NT2/D1 (cell line): ENCODE measurements at regions not wholly inside any gene's neighbourhood (a gene's known extent, or its start where the extent isn't known, plus 50 kb on each side); places are given as distances from the start of the nearest gene placed in this dataset.
"Not testable (repeated sequence)": the region's sequence is repeated elsewhere in the genome, so short reads cannot be mapped to it uniquely, and the experiment has no call there.

ENCODE experiments used
- DNase-seq: peaks from one replicate; pipeline ENCODE4 v3.0.0-alpha.2; 2011; ENCODE audit warnings: low read depth, low spot score
- H3K27me3 ChIP-seq: 2 replicates; pipeline ENCODE4 v1.6.0; 2011; ENCODE audit warnings: mild to moderate bottlenecking; ENCODE audit not compliant: insufficient read length, insufficient read depth
- H3K36me3 ChIP-seq: 2 replicates; pipeline ENCODE4 v1.6.1; 2011; ENCODE audit warnings: mild to moderate bottlenecking, low read length, mixed read lengths; ENCODE audit not compliant: insufficient read depth, insufficient read length
- H3K4me1 ChIP-seq: 2 replicates; pipeline ENCODE4 v1.5.1; 2011; ENCODE audit not compliant: insufficient read depth, insufficient read length
- H3K4me3 ChIP-seq: 2 replicates; pipeline ENCODE4 v1.5.1; 2011; ENCODE audit warnings: low read depth; ENCODE audit not compliant: insufficient read length
- H3K9ac ChIP-seq: 2 replicates; pipeline ENCODE4 v1.6.0; 2011; ENCODE audit warnings: low read depth; ENCODE audit not compliant: insufficient read length
- H3K9me3 ChIP-seq: 2 replicates; pipeline ENCODE4 v1.5.1; 2011; ENCODE audit warnings: mild to moderate bottlenecking, low read length; ENCODE audit not compliant: insufficient read depth
- SUZ12 ChIP-seq: IDR thresholded peaks from 2 replicates; pipeline ENCODE4 v1.6.1; 2011; ENCODE audit not compliant: insufficient read length, insufficient read depth; ENCODE audit errors: extremely low read depth
- YY1 ChIP-seq: IDR thresholded peaks from 2 replicates; pipeline ENCODE4 v1.6.1; 2011; ENCODE audit not compliant: insufficient read length, insufficient read depth
- ZNF274 ChIP-seq: IDR thresholded peaks from 2 replicates; pipeline ENCODE4 v1.6.1; 2011; ENCODE audit warnings: mild to moderate bottlenecking, low read depth, low read length

DNA sequence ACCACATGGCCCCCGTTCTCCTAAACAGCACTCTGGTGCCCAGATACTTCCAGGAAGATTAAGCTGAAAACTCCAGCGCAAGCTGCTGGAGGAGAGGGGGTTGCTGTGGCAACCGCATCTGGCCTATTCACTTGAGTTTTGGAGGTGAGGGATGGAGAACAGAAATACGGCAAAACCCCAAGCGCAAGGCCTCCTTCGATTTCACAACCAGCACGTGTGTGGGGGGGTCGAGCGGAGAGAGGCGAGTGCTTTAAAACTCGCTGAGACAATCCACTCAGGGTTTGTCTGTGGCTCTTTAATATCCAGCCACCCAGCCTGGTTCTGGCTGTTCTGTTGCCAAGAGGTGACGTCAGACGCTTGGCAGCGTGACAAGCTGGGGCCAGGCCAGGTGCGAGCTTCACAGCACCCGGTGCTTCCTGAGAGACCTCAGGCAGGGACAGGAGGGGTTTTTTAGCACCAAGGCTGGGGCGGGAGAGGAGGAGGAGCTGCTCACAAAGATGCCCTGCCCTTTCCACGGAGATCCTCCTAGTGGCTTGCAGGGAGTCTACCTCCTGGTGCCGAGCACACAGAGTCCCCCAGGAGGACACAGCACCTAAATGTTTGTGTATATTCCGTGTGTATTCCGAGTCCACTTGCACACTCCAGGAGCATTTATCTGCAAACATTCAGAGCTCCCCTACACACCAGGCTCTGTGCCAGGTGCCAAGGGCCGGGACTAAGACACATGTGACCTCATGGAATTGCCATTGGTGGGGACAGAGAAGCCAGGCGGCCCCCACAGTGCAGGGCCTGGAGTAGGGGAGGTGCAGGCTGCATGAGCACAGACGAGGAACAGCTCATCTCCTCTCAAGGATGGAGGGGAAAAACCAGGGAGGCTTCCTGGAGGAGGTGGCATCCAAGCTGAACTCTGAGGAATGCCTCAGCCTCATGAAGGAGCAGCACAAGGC, 194.6 kb downstream of the OLFM1 start:
- H3K27me3 ChIP-seq, result peaks cover 3% of the 10 kb centered on the region
- no peak overlapping the region for H3K9ac ChIP-seq
- H3K9me3 ChIP-seq, result no peaks in the 10 kb centered on the region; the same call in 1 of the 2 replicates
- H3K36me3 ChIP-seq, result no peaks in the 10 kb centered on the region
- no peak for TF ChIP-seq YY1
- no peak for TF ChIP-seq ZNF274
- no peak for TF ChIP-seq SUZ12
- peaks cover 17% of the 10 kb centered on the region for H3K4me1 ChIP-seq
- no peak overlapping the region for H3K4me3 ChIP-seq
- DNase-seq, result no peak

DNA sequence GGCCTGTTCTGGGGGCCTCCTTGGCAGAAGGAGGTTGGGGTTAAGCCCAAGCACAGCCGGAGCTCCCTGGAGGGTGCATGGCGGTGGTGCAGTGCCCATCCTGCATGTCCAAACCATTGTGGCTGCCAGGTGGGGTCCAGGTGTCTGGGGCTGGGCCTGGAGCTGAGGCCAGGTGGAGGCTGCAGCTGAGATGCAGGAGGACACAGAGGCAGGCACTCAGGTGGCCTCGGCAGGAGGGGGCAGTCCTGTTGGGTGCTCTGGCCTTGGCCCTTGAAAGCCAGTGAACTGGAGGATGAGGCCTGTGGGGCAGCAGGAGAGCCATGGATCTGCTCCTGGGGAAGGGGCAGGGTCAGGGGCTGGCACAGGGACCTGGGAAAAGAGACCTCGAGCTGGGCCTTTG, 195.3 kb downstream of the OLFM1 start:
- TF ChIP-seq SUZ12, result no peak
- DNase-seq, result no peak
- Histone ChIP-seq H3K4me3 (no peak overlapping the region), H3K9ac (no peak overlapping the region), H3K36me3 (no peaks in the 10 kb centered on the region), H3K4me1 (peaks cover 17% of the 10 kb centered on the region), H3K9me3 (no peaks in the 10 kb centered on the region; the same call in 1 of the 2 replicates), H3K27me3 (peaks cover 3% of the 10 kb centered on the region)

DNA sequence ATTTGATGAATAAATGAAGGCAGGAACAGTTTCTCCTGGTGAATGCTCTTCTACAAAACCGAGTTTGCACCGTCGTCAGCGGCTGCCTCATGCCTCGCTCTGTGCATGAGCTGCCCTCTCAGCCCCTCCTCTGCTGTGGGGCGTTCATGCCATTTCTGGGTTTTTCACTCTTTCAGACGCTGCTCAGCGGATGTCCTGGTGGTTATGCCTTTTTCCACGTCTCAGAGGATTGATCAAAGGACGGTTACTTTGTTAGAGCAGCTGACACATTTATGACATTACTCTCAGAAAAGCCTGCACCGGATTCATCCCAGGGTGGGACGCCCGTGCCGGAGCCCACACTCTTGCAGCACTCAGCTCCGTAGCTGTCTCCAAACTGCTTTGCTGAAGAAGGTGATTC, 195.9 kb upstream of the PPP1R26 start:
- H3K4me3 ChIP-seq, result no peak overlapping the region
- no peak for DNase-seq
- peaks cover 17% of the 10 kb centered on the region for H3K4me1 ChIP-seq
- H3K27me3 ChIP-seq, result no peaks in the 10 kb centered on the region
- no peaks in the 10 kb centered on the region for H3K36me3 ChIP-seq
- H3K9me3 ChIP-seq, result no peaks in the 10 kb centered on the region; the same call in 1 of the 2 replicates
- TF ChIP-seq SUZ12, result no peak
- TF ChIP-seq ZNF274, result no peak
- TF ChIP-seq YY1, result no peak
- no peak overlapping the region for H3K9ac ChIP-seq

DNA sequence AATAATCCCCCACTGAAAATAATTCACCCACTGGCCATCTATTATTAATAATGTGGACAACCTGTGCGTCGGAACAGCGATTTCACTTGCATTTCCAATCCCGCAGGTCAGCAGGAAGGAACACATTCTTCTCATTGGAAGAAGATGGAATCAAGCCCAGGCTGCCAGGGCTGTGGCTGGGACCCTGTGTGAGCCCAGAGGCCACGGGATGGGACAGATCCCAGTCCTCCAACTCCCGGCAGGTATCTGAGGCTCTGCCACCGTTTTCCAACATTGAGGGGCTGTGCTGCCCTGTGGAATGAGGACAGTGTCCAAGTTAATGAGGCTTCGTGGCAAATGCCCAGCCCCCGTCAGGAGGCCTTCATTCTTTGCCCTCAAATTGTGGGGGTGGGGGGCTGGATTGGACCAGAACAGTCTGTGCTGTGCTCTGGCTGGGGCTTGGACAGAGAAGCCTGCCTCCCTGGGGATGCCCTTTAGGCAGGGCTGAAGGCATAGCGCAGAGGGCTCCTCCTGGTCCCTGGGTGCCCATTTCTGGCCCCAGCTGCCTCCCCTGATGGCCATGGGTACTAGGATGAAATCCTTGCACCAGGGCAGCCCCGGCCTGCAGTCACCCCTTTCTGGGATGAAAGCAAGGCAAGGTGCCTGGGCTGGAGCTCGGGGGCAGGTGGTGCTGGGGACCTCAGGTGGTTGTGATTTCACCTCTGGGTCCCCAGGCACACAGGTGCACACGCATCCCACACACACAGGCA, 195.0 kb upstream of the PPP1R26 start:
- no peaks in the 10 kb centered on the region for H3K27me3 ChIP-seq
- H3K36me3 ChIP-seq, result no peaks in the 10 kb centered on the region
- no peak for DNase-seq
- no peak overlapping the region for H3K9ac ChIP-seq
- TF ChIP-seq YY1, result no peak
- TF ChIP-seq SUZ12, result no peak
- no peak for TF ChIP-seq ZNF274
- H3K4me1 ChIP-seq, result peaks cover 17% of the 10 kb centered on the region
- H3K9me3 ChIP-seq, result no peaks in the 10 kb centered on the region; the same call in 1 of the 2 replicates
- no peak overlapping the region for H3K4me3 ChIP-seq

DNA sequence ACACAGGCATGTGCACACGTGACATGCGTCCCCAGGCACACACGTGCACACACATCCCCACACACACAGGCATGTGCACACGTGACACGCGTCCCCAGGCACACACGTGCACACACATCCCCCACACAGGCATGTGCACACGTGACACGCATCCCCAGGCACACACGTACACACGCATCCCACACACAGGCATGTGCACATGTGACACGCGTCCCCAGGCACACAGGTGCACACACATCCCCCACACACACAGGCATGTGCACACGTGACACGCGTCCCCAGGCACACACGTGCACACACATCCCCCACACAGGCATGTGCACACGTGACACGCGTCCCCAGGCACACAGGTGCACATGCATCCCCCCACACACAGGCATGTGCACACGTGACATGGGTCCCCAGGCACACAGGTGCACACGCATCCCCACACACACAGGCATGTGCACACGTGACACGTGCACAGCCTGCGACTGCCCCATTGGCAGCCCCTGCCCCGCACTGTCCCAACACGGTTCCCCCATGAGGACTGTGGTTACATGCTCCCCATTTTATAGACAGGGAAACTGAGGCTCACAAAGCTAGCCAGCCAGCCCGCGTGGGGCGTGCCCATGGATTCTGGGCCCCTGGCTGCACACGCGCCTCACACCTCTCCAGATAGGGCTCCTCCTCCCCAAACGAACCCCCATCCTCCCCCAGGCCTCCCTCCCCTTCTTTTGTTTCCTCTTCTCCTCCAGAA, 193.2 kb upstream of the PPP1R26 start:
- DNase-seq, H3K4me3 ChIP-seq, H3K27me3 ChIP-seq, H3K36me3 ChIP-seq, H3K9ac ChIP-seq, H3K9me3 ChIP-seq: not testable (repeated sequence)
- peaks cover 17% of the 10 kb centered on the region for H3K4me1 ChIP-seq

DNA sequence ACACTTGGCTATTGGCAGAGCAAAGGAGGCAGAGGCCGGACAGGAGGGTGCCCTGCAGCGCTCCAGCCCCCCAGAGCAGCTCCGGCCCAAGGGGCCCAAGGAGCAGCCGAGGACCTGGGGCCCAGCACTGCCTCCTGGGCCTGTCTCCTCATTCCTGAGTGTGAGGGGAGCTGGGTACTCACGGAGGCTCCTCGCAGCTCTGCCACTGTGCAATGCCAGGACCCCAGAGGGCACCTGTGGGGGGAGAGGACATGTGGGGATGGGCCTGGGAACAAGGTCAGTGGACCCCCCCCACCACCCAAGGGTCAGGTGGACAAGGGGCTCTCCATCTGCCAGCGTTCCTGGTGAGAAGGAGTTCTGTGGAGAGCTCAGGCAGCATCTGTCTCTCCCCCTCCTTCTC, 192.6 kb upstream of the PPP1R26 start:
- Histone ChIP-seq H3K4me3 (no peak overlapping the region), H3K9ac (no peak overlapping the region), H3K9me3 (no peaks in the 10 kb centered on the region; the same call in 1 of the 2 replicates), H3K27me3 (no peaks in the 10 kb centered on the region), H3K4me1 (peaks cover 15% of the 10 kb centered on the region), H3K36me3 (no peaks in the 10 kb centered on the region)
- TF ChIP-seq SUZ12 (no peak), ZNF274 (no peak), YY1 (no peak)
- no peak for DNase-seq

DNA sequence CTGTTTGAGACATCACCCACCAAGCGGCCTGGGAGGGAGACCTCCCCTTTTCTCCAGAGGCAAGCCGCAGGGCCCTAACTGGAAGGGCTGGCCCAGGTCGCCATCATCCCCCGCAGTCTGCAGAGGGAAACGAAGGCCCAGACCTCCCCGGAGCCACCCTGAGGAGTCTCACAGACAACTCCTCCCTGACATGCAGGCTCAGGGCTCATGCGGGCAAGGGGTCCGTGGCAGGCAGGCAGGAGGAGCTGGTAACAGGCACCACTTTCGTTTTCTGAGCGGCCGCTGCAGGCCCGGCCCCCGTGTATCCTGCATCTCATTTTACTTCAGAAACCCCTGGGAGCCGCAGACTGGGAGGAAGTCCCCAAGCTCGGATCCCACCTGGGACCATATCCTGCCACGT, 192.0 kb upstream of the PPP1R26 start:
- no peak for TF ChIP-seq ZNF274
- Histone ChIP-seq H3K9ac (no peak overlapping the region), H3K27me3 (no peaks in the 10 kb centered on the region), H3K36me3 (no peaks in the 10 kb centered on the region), H3K9me3 (no peaks in the 10 kb centered on the region; the same call in 1 of the 2 replicates), H3K4me1 (peaks cover 14% of the 10 kb centered on the region), H3K4me3 (no peak overlapping the region)
- DNase-seq, result no peak
